GM21619 (cell line): ENCODE measurements at regions not wholly inside any gene's neighbourhood (a gene's known extent, or its start where the extent isn't known, plus 50 kb on each side); places are given as distances from the start of the nearest gene placed in this dataset.
"Not testable (repeated sequence)": the region's sequence is repeated elsewhere in the genome, so short reads cannot be mapped to it uniquely, and the experiment has no call there.

Experiments used
- ATAC-seq: cut with Tn5 transposase; IDR thresholded peaks from one replicate; pipeline ENCODE4 v1.9.1; 2021; ENCODE audit not compliant: unreplicated experiment

DNA sequence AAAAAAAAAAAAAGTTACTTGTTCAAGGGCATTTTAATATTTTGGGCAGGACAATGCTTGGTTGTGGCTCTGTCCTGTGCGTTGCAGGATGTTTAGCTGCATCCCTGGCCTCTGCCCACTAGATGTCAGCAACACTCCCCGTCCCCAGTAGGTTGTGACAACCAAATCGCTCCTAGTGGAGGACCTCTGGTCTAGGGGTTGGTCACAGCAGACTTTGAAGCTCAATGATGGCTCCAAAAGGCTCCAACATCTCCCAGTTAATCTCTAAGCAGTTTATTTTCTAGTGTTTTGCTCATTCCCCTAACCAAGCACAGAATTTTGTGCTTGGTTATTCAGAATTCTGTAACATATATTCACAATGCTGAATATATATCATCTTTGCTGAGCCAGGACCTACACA, 67.0 kb downstream of the CHRNA1 start:
- peak; percentile 97 for ATAC-seq

- no peak for ATAC-seq
Measured at GRCh38 chr2:174694920-174695319, 69.4 kb downstream of the CHRNA1 start.

DNA sequence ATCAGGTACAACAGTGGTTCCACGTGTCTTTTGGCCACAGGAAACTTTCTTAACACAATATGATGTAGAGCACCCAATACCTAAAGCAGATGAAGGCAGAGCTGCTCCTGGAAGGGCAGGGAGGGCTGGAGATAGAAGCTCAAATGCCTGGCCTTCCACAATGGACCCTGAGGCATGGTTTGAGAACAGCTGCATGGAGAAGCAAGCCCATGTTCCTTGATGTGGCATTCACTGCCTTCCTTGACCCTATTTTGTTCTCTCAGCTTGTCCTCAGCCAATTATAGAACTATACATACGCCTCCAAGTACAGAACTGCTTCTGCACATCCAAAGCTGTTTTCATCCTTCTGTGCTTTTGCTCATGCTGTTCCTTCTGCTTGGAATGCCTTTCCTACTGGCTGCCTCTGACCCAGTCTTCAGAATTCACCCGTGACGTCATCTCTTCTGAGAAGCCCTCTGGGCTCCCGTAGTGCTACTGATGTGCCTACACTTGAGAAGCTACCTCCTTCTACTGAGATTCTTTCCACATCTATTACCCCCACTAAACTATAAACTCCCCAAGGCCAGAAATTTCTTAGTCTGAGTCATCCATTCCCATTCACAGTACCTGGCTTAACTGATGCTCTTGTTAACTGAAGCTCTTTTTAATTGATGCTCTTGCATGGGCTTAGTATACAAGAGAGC, 69.9 kb downstream of the CHRNA1 start:
- no peak for ATAC-seq

DNA sequence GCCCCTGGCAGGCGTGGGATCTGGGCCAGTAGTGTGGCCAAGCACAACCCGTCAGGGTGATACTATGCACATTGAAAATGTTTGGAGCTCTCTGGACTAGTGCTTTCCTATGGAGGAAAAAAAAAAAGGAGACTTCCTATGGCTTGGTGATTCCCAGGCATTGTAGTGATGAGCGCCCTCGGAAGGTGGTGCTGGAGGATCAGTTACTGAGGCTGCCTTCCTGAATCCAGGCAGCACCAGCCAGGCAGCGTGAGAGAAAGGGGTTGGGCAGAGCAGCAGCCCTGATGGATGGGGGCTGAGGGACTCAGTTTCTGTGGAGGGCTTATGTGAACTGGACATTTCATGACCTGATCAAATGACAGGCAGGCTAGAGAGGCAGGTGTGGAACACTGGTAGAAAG, 70.9 kb downstream of the CHRNA1 start:
- no peak for ATAC-seq

GRCh38 chr2:174692256-174692919, 71.9 kb downstream of the CHRNA1 start:
- ATAC-seq, result no peak

- no peak for ATAC-seq
Measured at GRCh38 chr2:174691201-174691779, 73.0 kb downstream of the CHRNA1 start.

- no peak for ATAC-seq
Measured at GRCh38 chr2:174690026-174690425, 74.2 kb downstream of the CHRNA1 start.

- ATAC-seq, result peak; percentile 42
Measured at GRCh38 chr2:174688079-174688478, 76.2 kb downstream of the CHRNA1 start.

DNA sequence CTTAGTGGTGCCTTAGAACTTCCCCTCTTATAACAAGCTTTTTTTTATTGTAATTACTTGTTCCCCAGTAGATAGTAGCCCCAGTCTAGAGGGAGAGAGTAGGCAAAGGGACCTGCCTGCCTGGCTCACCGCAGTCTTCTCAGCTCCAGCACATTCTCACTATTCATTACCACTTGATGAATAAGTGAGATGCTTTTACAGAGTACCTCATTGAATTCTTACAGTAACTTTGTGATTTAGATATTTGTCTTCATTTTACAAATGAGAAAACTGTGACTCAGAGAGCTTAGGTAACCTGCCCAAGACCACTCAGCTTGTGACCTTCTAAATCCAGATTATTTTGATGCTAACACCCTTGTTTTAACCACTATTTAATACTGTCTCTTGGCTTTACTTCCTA, 77.8 kb downstream of the CHRNA1 start:
- no peak for ATAC-seq

- ATAC-seq, result no peak
Measured at GRCh38 chr2:174683392-174683759, 80.9 kb downstream of the CHRNA1 start.

GRCh38 chr2:174682578-174683391, 81.5 kb downstream of the CHRNA1 start:
- ATAC-seq, result peak; percentile 52

DNA sequence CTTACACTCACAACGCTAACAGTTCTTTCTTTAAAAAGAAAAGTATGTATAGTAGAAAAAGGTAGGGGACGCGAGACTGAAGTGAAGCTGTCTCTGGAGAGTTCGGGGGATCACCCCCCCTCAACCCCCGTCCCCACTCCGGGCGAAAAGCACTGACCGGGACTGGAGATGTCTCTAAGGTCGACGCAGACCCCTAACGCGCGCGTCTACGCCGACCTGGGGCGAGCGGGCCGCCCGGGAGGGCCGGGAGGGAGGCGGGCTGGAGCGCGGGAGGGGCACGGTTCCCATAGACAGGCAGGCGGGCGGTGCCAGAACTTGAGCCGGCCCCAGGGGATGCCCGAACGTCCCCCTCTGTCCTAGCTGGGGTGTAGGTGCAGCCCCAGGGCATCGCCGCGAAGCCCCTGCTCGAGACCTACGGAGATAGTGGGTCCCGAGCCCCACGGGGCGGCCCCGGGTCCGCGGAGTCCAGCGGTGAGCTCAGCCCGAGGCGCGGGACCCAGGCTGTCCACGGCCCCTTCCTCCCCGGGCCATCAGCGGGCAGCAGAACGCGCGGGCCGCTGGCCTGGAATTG, 82.2 kb downstream of the CHRNA1 start:
- peak; percentile 42 for ATAC-seq

- ATAC-seq, result no peak
Measured at GRCh38 chr2:174681099-174682006, 82.9 kb downstream of the CHRNA1 start.

GRCh38 chr2:174680221-174680620, 82.6 kb upstream of the WIPF1 start:
- ATAC-seq, result no peak

DNA sequence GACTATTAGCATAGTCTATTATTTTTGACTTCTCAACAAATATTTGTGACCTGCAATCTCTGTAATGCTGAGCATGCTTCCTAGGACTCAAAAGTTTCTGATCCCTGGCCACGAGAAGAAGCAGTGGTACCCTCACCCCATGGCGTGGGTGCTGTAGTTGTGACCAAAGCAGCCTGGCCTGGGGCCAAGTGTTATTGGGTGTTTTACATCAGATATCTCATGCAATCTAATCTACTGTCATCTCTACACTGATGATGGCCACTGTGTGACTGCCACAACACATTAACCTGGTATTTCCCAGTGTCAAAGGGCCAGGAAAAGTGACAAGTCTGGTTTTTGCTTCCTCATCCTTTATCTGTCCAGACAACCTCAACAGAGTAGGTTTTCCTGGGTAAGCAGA, 80.8 kb upstream of the WIPF1 start:
- no peak for ATAC-seq

GRCh38 chr2:174675615-174676014, 78.0 kb upstream of the WIPF1 start:
- no peak for ATAC-seq

GRCh38 chr2:174673876-174674275, 76.3 kb upstream of the WIPF1 start:
- no peak for ATAC-seq

DNA sequence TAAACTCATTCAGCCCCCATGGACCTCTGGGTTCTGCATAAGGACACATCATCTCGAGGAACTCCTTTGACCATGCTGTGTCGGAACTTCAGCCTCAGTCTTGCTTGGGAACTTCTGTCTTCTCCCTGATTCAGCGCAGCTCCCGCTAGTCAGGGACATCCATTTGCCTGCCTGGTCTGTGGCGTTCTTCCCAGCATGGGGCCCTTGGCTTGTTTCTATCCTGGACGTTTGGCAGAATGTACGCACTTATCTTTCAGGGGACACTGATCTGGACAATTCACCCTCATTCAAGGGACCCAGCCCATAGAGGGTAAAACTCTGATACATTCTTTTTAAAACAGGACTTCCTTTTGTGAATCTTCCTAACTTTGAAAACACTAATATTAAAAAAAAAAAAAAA, 75.8 kb upstream of the WIPF1 start:
- ATAC-seq, result no peak

- ATAC-seq, result not testable (repeated sequence)
Measured at GRCh38 chr2:174671532-174671931, 73.9 kb upstream of the WIPF1 start.

- ATAC-seq, result no peak
Measured at GRCh38 chr2:174670446-174670845, 72.8 kb upstream of the WIPF1 start.
